Activated naive CD8-positive, alpha-beta T cell treated with anti-CD3 and anti-CD28 coated beads for 36 hours (primary cell): ENCODE measurements at regions not wholly inside any gene's neighbourhood (a gene's known extent, or its start where the extent isn't known, plus 50 kb on each side); places are given as distances from the start of the nearest gene placed in this dataset.

Experiments
- DNase-seq: peaks from one replicate; pipeline ENCODE4 v3.0.0; 2021
- H3K27ac Mint-ChIP-seq: one replicate; pipeline ENCODE4 v1.8.0; 2022; ENCODE audit warnings: mild to moderate bottlenecking, moderate library complexity, mixed read lengths
- H3K27me3 Mint-ChIP-seq: one replicate; pipeline ENCODE4 v1.8.0; 2022; ENCODE audit warnings: mild to moderate bottlenecking, mixed read lengths
- H3K36me3 Mint-ChIP-seq: one replicate; pipeline ENCODE4 v1.8.0; 2021; ENCODE audit warnings: mild to moderate bottlenecking, mixed read lengths
- H3K4me1 Mint-ChIP-seq: one replicate; pipeline ENCODE4 v1.8.0; 2021; ENCODE audit warnings: mixed read lengths
- H3K4me3 Mint-ChIP-seq: one replicate; pipeline ENCODE4 v1.8.0; 2022; ENCODE audit warnings: mild to moderate bottlenecking, moderate library complexity, mixed read lengths
- H3K9me3 Mint-ChIP-seq: one replicate; pipeline ENCODE4 v1.8.0; 2022; ENCODE audit warnings: mixed read lengths

DNA sequence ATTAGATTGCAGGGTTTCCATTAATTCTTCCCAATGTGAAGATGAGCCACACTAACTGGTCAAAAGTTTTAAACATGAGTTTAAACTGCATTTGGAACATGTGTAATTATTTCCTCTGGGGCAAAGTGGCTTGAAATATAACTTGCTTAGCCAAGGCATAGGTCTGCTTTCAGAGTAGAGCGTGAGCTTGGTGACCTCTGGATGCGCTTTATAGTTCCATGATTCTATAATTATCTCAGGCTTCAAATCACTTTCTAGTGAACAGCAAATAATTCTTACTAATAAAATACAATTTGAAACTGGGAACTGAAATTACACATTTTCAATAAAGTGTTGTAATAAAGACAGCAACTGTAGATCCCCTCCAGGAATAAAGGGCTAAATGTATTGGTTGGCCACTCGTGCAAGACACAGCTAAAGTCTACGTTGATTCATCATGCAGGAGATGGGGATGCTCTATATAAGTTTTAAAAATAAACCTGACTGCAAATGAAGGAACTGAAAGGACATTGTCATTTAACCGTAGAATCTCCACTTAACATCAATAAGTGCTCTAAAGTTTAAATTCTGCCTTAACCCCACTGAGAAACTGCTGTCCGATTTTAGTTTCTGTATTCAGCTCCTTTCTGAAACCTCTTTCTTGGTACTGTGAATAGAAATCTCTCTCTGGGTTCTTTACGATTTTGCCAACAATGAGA lies 460.0 kb downstream of the PSAT1 start:
- H3K4me1 Mint-ChIP-seq, result no peaks in the 10 kb centered on the region
- no peaks in the 10 kb centered on the region for H3K36me3 Mint-ChIP-seq
- H3K4me3 Mint-ChIP-seq, result no peak overlapping the region
- no peaks in the 10 kb centered on the region for H3K27me3 Mint-ChIP-seq
- no peak overlapping the region for H3K27ac Mint-ChIP-seq
- peaks cover under 1% of the 10 kb centered on the region for H3K9me3 Mint-ChIP-seq
- DNase-seq, result no peak

DNA sequence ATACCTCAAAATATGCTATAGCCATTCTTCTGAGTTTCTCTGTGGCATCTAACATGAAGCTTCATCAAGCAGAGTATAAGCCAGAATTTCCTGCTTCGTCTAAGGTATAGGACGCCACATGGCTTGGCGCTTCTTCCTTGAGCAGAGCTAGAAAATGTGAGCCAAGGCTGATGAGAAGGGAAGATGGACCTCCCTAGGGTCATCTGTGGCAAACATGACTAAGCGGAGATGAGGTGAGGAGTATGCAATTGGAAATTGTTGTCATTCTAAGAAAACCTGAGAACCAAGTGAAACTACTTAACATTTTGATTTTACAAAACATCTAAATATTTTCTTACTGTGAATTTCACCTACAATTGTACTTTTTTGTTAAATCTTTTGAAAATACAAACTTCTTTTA lies 466.5 kb downstream of the PSAT1 start:
- DNase-seq, result no peak
- no peaks in the 10 kb centered on the region for H3K4me1 Mint-ChIP-seq
- no peaks in the 10 kb centered on the region for H3K36me3 Mint-ChIP-seq
- H3K27me3 Mint-ChIP-seq, result no peaks in the 10 kb centered on the region
- H3K27ac Mint-ChIP-seq, result no peak overlapping the region
- H3K4me3 Mint-ChIP-seq, result no peak overlapping the region
- no peaks in the 10 kb centered on the region for H3K9me3 Mint-ChIP-seq

DNA sequence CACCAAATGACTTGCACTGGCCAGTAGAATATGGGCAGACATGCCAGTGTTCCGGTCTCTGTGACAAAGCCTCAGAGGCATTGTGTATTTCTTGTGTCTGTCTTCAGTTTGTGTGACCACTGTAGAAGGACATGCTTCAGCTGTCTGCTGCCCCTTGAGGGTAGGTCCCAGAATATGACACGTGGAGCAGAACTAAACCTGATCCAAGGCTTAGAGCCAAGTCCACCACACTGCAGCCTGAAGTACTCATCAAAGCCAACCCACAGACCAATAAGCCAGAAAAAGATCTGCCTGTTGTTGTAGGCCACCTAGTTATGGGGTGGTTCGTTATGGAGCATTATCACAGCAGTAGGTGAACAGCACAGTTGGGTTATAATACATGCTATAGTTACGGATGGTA lies 468.9 kb downstream of the PSAT1 start:
- H3K36me3 Mint-ChIP-seq, result no peaks in the 10 kb centered on the region
- no peaks in the 10 kb centered on the region for H3K4me1 Mint-ChIP-seq
- no peak overlapping the region for H3K4me3 Mint-ChIP-seq
- H3K9me3 Mint-ChIP-seq, result no peaks in the 10 kb centered on the region
- no peaks in the 10 kb centered on the region for H3K27me3 Mint-ChIP-seq
- no peak for DNase-seq
- no peak overlapping the region for H3K27ac Mint-ChIP-seq

DNA sequence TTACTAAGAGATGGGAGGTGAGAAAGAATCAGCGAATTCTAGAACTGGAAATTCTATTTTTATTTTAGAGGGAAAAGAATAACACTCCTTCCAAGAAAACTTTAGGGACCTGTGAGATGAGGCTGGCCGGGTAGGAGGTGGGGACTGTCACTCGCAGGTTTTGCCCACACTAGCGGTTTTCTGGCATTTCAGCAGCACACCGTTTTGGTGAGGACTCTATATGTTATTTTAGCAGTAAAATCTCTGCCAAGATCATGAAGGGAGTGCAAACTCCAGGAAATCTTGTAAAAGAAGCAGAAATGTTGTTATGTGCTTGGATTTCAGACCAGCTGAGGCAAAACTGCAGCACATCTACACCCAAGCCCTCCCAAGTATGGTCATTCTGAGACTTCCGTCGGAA lies 470.6 kb downstream of the PSAT1 start:
- peaks cover 2% of the 10 kb centered on the region for H3K27me3 Mint-ChIP-seq
- no peaks in the 10 kb centered on the region for H3K4me1 Mint-ChIP-seq

DNA sequence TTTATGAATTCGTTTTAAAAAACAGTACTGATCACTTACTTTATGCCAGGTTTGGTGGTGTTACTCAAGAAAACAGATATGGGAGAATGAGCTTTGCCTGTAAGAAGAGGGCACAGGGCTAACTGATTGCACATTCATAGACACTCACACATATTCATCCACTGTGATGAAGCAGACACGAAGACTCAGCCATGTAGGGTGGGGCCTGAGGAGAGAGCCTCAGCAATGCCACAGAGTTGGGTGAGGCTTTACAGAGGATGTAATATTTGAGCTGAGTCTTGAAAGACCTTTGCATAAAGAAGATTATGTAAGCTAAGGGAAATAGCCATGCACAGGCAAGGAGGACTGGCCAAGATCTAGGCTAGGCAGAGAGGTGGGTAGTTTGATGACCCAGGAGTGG lies 472.8 kb downstream of the PSAT1 start:
- Mint-ChIP-seq H3K27ac (no peak overlapping the region), H3K36me3 (no peaks in the 10 kb centered on the region), H3K9me3 (no peaks in the 10 kb centered on the region), H3K27me3 (peaks cover 3% of the 10 kb centered on the region), H3K4me3 (no peak overlapping the region), H3K4me1 (no peaks in the 10 kb centered on the region)
- no peak for DNase-seq

More for the DNA sequence above, 470.6 kb downstream of the PSAT1 start:
- H3K4me3 Mint-ChIP-seq, result no peak overlapping the region
- no peak overlapping the region for H3K27ac Mint-ChIP-seq
- no peaks in the 10 kb centered on the region for H3K36me3 Mint-ChIP-seq
- no peak for DNase-seq
- no peaks in the 10 kb centered on the region for H3K9me3 Mint-ChIP-seq

DNA sequence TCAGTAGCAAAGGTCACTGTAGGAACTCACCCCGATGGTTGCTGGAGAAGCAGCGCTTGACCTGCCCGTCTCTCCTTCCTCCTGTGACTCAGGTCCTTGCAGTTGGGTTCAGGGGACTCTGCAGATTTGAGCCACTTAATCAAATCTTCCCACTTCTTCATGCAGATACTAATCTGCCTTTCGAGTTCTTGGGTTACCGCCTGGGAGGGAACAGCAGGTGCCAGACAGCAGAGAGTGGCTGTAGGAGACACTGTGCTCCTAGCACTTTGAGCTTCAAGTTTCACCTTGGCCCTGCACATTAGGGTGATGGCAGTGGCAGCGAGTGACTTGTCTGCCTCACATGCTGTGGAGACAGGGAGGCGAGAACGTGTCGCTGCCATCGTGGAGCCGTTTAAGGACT lies 478.3 kb downstream of the PSAT1 start:
- Mint-ChIP-seq H3K36me3 (no peaks in the 10 kb centered on the region), H3K9me3 (no peaks in the 10 kb centered on the region), H3K4me3 (no peak overlapping the region), H3K27me3 (peaks cover 3% of the 10 kb centered on the region), H3K4me1 (no peaks in the 10 kb centered on the region), H3K27ac (no peak overlapping the region)
- DNase-seq, result no peak

DNA sequence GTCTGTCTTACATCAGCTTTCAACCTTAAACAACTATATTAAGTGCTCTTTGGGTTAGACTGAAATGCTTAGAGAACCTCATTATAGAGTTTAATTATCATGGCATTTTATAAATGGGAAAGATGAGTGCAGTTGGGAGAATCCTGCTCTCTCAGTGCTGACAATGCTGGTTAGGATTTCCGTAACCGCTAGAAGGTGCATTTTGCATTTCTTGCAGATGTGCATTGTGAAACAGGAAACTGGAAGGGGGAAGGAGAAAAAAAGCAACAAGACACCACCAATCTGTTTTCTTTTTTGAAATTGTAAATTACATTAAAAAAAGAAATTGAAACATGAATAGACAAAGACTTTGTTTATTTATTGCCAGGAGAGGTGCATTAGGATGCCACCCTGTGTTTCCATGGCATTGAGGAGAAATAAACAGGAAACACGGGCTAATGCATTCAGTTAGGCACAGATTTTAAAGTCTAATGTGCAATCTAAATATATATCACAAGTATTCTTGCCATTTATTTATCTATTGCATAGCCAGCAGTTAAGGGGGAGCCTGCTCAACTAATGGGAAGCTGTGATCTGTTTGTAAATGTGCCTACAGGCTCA lies 478.9 kb downstream of the PSAT1 start:
- Mint-ChIP-seq H3K27ac (no peak overlapping the region), H3K9me3 (no peaks in the 10 kb centered on the region), H3K36me3 (no peaks in the 10 kb centered on the region), H3K4me1 (no peaks in the 10 kb centered on the region), H3K4me3 (no peak overlapping the region), H3K27me3 (peaks cover 3% of the 10 kb centered on the region)
- no peak for DNase-seq

DNA sequence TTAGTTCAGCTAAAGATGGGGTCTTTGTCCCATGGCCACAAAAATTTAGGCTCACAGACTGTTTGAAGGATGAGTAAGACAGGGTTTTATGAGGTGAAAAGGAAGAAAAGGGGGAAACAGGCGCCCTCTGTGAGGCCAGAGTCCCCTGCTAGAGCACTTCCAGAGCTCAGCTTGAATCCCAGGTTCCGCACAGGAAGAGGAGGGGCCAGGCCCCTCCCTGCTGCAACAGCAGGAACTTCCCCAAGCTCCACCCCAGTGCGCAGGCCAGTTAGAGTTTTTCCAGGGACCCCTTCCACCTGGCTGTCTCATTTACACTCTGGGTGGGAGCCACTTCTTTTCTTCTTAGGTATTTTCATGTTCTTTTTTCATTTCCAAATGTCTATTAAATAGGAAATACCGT lies 480.8 kb downstream of the PSAT1 start:
- Mint-ChIP-seq H3K27me3 (peaks cover 3% of the 10 kb centered on the region), H3K4me1 (no peaks in the 10 kb centered on the region), H3K36me3 (no peaks in the 10 kb centered on the region), H3K9me3 (no peaks in the 10 kb centered on the region), H3K4me3 (no peak overlapping the region), H3K27ac (no peak overlapping the region)
- no peak for DNase-seq

DNA sequence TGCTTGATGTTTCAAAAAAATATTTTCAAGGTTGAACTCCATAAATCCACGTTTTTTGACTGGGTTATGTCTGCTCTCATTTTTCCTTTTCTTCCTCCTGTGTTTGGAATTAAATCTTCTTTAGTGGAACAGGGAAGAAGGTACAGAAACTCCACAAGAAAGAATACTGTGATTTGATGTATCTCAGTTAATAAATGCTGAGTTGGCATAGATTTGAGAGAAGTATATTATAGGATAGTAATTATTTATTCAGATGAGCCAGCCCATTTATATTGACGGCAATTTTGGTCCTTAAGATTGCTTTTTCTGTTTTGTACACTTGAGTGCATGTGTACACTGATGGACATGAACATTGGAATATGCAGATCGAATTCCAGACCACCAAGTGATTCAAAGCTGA lies 481.4 kb downstream of the PSAT1 start:
- no peak overlapping the region for H3K4me3 Mint-ChIP-seq
- no peaks in the 10 kb centered on the region for H3K4me1 Mint-ChIP-seq
- DNase-seq, result no peak
- H3K36me3 Mint-ChIP-seq, result no peaks in the 10 kb centered on the region
- no peak overlapping the region for H3K27ac Mint-ChIP-seq
- H3K27me3 Mint-ChIP-seq, result peaks cover 3% of the 10 kb centered on the region
- H3K9me3 Mint-ChIP-seq, result no peaks in the 10 kb centered on the region

DNA sequence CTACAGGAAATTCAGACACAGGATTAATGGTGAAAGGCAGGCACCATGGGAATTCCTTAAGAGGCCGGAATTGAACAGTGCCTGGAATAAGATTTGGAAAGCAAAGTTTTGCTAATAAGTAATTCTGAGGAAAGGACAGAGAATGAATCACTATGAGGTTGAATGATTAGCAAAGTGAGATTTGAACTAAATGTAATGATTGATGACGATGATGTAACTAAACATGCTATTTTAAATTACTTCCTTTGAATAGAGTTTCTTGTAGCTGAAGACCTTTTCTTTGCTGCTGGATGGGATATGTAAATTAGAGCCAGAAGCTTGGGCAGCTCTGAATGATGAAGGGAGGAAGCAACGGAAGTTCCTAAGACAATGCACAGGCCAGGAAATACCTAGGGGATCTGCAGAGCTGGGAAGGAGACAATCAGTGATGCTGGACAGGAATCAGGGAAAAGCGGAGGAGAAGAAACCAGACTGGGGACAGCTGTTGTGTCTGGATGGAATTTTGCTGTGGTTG lies 482.0 kb downstream of the PSAT1 start:
- DNase-seq, result no peak
- no peaks in the 10 kb centered on the region for H3K9me3 Mint-ChIP-seq
- no peak overlapping the region for H3K27ac Mint-ChIP-seq
- H3K4me3 Mint-ChIP-seq, result no peak overlapping the region
- no peaks in the 10 kb centered on the region for H3K4me1 Mint-ChIP-seq
- no peaks in the 10 kb centered on the region for H3K36me3 Mint-ChIP-seq
- peaks cover 3% of the 10 kb centered on the region for H3K27me3 Mint-ChIP-seq

DNA sequence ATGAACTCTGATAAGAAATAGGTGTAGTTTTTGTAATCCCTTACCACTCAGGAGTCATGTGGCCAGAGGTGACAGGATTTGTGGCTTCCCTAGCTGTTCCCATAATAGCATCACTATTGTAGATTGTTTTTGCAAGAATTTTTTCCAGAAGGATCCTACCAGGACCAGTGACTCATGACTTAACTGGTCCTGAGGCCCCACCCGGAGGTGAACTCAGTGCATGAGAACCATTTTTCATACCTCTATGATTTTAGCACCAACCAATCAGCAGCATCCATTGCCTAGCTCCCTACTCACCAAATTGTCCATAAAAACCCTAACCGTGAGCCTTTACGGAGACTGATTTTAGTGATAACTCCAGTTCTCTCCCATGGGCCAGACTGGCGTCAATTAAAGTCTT lies 484.8 kb downstream of the PSAT1 start:
- no peaks in the 10 kb centered on the region for H3K36me3 Mint-ChIP-seq
- H3K27ac Mint-ChIP-seq, result no peak overlapping the region
- H3K27me3 Mint-ChIP-seq, result peaks cover 3% of the 10 kb centered on the region
- H3K4me3 Mint-ChIP-seq, result no peak overlapping the region
- no peaks in the 10 kb centered on the region for H3K9me3 Mint-ChIP-seq
- DNase-seq, result no peak
- no peaks in the 10 kb centered on the region for H3K4me1 Mint-ChIP-seq

DNA sequence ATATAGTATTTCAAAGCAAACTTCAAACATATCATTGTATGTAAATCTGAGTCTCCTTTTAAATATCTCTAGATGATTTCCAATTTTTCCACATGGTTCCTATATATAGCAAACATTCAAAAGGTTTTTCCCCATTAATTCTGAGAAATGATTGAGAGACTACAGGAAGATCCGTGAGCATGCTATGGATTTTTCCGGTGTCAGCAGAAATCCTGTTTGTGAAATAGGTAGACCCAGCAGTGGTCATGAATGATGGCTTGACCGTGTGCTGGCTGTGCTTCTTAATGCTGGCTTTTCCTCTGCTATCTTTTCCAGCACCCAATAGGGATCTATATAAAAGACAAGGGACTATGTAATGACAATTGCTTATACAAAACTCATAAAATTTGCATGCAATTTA lies 485.3 kb downstream of the PSAT1 start:
- H3K4me3 Mint-ChIP-seq, result no peak overlapping the region
- H3K36me3 Mint-ChIP-seq, result no peaks in the 10 kb centered on the region
- H3K27me3 Mint-ChIP-seq, result peaks cover 3% of the 10 kb centered on the region
- no peaks in the 10 kb centered on the region for H3K9me3 Mint-ChIP-seq
- no peak overlapping the region for H3K27ac Mint-ChIP-seq
- H3K4me1 Mint-ChIP-seq, result no peaks in the 10 kb centered on the region
- no peak for DNase-seq

DNA sequence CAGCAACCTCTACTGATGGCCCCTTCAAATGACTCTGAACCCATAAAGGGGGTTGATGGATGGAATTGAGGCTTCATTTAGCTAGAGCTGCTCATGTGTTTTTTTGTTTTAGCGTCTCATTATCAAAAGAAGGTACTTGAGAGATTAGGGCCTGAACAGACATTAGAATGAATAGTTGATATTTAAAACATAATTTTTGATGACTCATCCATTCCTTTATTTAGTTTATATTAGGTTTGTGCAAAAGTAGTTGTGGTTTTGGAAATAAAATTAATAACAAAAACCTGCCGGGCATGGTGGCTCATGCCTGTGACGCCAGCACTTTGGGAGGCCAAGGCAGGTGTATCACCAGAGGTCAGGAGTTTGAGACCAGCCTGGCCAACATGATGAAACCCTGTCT lies 485.9 kb downstream of the PSAT1 start:
- peaks cover 3% of the 10 kb centered on the region for H3K27me3 Mint-ChIP-seq
- no peak overlapping the region for H3K27ac Mint-ChIP-seq
- H3K4me1 Mint-ChIP-seq, result no peaks in the 10 kb centered on the region
- no peak for DNase-seq
- H3K4me3 Mint-ChIP-seq, result no peak overlapping the region
- no peaks in the 10 kb centered on the region for H3K36me3 Mint-ChIP-seq
- H3K9me3 Mint-ChIP-seq, result no peaks in the 10 kb centered on the region

DNA sequence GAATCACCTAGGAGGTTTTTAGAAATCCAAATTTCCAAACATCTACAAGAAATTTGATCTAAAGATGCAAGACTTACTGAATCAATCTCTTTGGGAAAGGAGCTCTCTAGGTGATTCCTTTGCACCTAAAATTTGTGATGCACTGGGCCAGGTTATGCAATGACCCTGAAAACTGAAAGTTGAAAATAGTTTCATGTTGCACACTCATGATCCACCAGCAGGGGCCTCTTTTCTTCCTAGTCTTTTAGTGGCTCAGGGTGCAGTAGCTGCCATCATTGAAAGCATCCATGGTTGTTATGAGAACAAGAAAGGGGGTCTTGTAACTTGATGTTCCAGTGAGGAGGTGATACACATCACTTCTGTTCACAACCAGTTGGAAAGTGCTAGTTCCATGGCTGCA lies 486.8 kb downstream of the PSAT1 start:
- no peak for DNase-seq
- Mint-ChIP-seq H3K27ac (no peak overlapping the region), H3K36me3 (no peaks in the 10 kb centered on the region), H3K27me3 (peaks cover 3% of the 10 kb centered on the region), H3K4me3 (no peak overlapping the region), H3K4me1 (no peaks in the 10 kb centered on the region), H3K9me3 (no peaks in the 10 kb centered on the region)

DNA sequence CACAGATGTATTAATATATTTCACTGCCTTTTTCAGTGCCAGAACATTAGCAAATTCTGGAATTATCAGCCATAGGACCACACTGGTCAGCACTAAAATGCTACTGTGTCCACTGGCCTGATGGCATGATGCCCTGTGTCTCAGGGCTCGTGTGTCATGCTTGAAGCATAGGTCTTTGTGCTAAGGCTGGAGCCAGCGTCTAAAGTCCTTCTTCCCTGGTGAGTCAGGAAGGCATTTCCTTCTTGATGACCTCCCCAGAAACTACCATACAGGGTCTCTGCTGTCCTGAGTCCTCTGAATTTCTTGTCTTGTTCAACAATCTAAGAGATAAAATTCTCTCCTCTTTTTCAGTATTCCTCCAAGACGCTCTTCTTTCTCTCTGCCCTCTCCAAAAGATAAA lies 489.9 kb downstream of the PSAT1 start:
- no peak for DNase-seq
- Mint-ChIP-seq H3K9me3 (no peaks in the 10 kb centered on the region), H3K4me3 (no peak overlapping the region), H3K36me3 (no peaks in the 10 kb centered on the region), H3K4me1 (no peaks in the 10 kb centered on the region), H3K27ac (no peak overlapping the region), H3K27me3 (peaks cover 3% of the 10 kb centered on the region)

DNA sequence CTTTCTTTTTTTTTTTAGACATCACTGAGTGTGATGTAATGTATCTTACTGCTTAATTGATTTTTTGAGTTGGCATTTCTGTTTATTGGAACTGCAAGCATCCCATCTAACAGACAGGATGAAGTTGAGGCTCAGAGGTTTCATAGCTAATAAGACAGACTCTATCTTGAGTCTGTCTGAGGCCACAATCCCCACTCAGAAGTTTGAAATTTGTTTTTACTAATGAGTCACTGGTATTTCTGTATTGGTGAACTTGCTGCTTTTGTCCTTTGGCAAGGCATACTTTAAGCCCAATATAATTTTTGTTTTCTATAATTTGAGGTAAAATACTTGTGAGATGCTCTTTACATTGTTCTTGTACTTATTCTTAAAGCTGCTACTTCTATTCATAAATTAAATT lies 491.2 kb downstream of the PSAT1 start:
- Mint-ChIP-seq H3K9me3 (no peaks in the 10 kb centered on the region), H3K4me3 (no peak overlapping the region), H3K36me3 (no peaks in the 10 kb centered on the region), H3K4me1 (no peaks in the 10 kb centered on the region), H3K27ac (no peak overlapping the region), H3K27me3 (no peaks in the 10 kb centered on the region)
- no peak for DNase-seq
